ENCODE measurements at regions not wholly inside any gene's neighbourhood (a gene's known extent, or its start where the extent isn't known, plus 50 kb on each side); places are given as distances from the start of the nearest gene placed in this dataset.

DNA sequence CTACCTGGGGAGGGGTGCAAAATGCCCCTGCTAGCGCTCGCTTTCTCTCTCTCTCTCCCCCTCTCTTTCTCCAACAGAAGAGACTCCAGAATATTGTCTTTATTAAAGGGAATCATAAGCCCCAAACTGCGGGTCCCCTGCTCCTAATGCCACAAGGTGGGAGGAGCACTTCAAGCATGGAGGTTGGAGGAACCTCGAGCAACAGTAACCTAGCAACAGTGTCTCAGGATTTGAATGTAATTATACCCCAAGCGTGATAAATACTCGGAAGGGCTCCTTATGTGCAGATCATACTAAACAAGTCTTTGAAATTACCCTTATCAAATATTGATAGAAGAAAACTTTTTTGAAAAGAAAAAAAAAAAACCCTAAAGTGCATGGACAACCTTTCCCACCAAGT, 582.2 kb upstream of the PPP2R3A start:
- TF ChIP-seq, protein P1, sequence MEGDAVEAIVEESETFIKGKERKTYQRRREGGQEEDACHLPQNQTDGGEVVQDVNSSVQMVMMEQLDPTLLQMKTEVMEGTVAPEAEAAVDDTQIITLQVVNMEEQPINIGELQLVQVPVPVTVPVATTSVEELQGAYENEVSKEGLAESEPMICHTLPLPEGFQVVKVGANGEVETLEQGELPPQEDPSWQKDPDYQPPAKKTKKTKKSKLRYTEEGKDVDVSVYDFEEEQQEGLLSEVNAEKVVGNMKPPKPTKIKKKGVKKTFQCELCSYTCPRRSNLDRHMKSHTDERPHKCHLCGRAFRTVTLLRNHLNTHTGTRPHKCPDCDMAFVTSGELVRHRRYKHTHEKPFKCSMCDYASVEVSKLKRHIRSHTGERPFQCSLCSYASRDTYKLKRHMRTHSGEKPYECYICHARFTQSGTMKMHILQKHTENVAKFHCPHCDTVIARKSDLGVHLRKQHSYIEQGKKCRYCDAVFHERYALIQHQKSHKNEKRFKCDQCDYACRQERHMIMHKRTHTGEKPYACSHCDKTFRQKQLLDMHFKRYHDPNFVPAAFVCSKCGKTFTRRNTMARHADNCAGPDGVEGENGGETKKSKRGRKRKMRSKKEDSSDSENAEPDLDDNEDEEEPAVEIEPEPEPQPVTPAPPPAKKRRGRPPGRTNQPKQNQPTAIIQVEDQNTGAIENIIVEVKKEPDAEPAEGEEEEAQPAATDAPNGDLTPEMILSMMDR (conservative IDR thresholded peaks at IDR 0.05; ENCODE audit: low read depth, low read length) = no peak
- TF ChIP-seq SMC3 (IDR thresholded peaks at IDR 0.05; ENCODE audit: low read depth, low read length) = no peak
- no peak for TF ChIP-seq POLR2A (IDR thresholded peaks at IDR 0.05; ENCODE audit: low read depth, low read length)
- no peak for TF ChIP-seq CHD1 (IDR thresholded peaks at IDR 0.05; ENCODE audit: low read depth, low read length)
- TF ChIP-seq BHLHE40 (IDR thresholded peaks at IDR 0.05; ENCODE audit: low read depth, low read length) = no peak
- no peak for TF ChIP-seq RAD21 (IDR thresholded peaks at IDR 0.05; ENCODE audit: low read length)
- no peak for TF ChIP-seq MAZ (IDR thresholded peaks at IDR 0.05; ENCODE audit: borderline replicate concordance, low read depth, low read length)
- TF ChIP-seq FOS (IDR thresholded peaks at IDR 0.05; ENCODE audit: low read depth, low read length) = no peak
- TF ChIP-seq MXI1 (IDR thresholded peaks at IDR 0.05; ENCODE audit: borderline replicate concordance, low read depth, low read length) = no peak
- TF ChIP-seq, protein P2, sequence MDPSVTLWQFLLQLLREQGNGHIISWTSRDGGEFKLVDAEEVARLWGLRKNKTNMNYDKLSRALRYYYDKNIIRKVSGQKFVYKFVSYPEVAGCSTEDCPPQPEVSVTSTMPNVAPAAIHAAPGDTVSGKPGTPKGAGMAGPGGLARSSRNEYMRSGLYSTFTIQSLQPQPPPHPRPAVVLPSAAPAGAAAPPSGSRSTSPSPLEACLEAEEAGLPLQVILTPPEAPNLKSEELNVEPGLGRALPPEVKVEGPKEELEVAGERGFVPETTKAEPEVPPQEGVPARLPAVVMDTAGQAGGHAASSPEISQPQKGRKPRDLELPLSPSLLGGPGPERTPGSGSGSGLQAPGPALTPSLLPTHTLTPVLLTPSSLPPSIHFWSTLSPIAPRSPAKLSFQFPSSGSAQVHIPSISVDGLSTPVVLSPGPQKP (IDR thresholded peaks at IDR 0.05; ENCODE audit: borderline replicate concordance, low read depth, low read length) = no peak
- TF ChIP-seq RFX5 (IDR thresholded peaks at IDR 0.05; ENCODE audit: low read depth, low read length) = no peak
- TF ChIP-seq, protein P3, sequence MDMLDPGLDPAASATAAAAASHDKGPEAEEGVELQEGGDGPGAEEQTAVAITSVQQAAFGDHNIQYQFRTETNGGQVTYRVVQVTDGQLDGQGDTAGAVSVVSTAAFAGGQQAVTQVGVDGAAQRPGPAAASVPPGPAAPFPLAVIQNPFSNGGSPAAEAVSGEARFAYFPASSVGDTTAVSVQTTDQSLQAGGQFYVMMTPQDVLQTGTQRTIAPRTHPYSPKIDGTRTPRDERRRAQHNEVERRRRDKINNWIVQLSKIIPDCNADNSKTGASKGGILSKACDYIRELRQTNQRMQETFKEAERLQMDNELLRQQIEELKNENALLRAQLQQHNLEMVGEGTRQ (IDR thresholded peaks at IDR 0.05; ENCODE audit: low read depth, low read length) = no peak
